H1 (cell line): ENCODE measurements at regions not wholly inside any gene's neighbourhood (a gene's known extent, or its start where the extent isn't known, plus 50 kb on each side); places are given as distances from the start of the nearest gene placed in this dataset.

ENCODE experiments used
- CTCF ChIA-PET: fragments of 300-600 bp; sonication (Branson Sonifier 250); formaldehyde crosslinking; loops from one replicate; lab custom pipeline; 2021; ENCODE audit not compliant: partially characterized antibody; lab: Charles Lee
- POLR2A ChIA-PET: fragments of 300-600 bp; sonication (Branson Sonifier 250); formaldehyde crosslinking; loops from one replicate; lab custom pipeline; 2021; ENCODE audit warnings: inconsistent platforms; ENCODE audit not compliant: partially characterized antibody; lab: Charles Lee
- DNase-seq, 2 experiments: peaks; one replicate each; pipeline versions ENCODE4 v3.0.0 to v3.0.0-alpha.2; 2010 to 2022; ENCODE audit warnings: low spot score in 2 of 2, low read depth in 1 of 2, mixed read lengths in 1 of 2
- FAIRE-seq: peaks from 2 replicates; lab custom pipeline; 2011; peaks lifted over from hg19 to GRCh38; lab: Jason Lieb, UNC
- H2AFZ ChIP-seq: 2 replicates; pipeline ENCODE4 v1.8.1; 2012; ENCODE audit warnings: low read length, inconsistent platforms
- H2AK5ac ChIP-seq: 2 replicates; pipeline ENCODE4 v1.6.1; 2013; ENCODE audit warnings: low read depth, low read length
- H2BK120ac ChIP-seq: replicated peaks from 2 replicates; pipeline ENCODE3; 2013; ENCODE audit warnings: low read depth, low read length, inconsistent platforms
- H2BK12ac ChIP-seq: 2 replicates; pipeline ENCODE4 v1.6.1; 2013; ENCODE audit warnings: low read depth, low read length
- H2BK15ac ChIP-seq: 2 replicates; pipeline ENCODE4 v1.6.1; 2013; ENCODE audit warnings: low read length
- H2BK20ac ChIP-seq: 2 replicates; pipeline ENCODE4 v1.6.1; 2013; ENCODE audit warnings: low read length
- H2BK5ac ChIP-seq: 2 replicates; pipeline ENCODE4 v1.6.1; 2013; ENCODE audit warnings: low read depth, low read length
- H3K14ac ChIP-seq: 2 replicates; pipeline ENCODE4 v1.6.1; 2013; ENCODE audit warnings: inconsistent platforms; ENCODE audit not compliant: insufficient read length
- H3K18ac ChIP-seq: 2 replicates; pipeline ENCODE4 v1.6.1; 2013; ENCODE audit warnings: low read length; ENCODE audit errors: extremely low read depth
- H3K23ac ChIP-seq: 2 replicates; pipeline ENCODE4 v1.6.1; 2013; ENCODE audit warnings: inconsistent platforms; ENCODE audit not compliant: insufficient read length
- H3K23me2 ChIP-seq: 2 replicates; pipeline ENCODE4 v1.6.1; 2013; ENCODE audit warnings: low read depth, low read length
- H3K27ac ChIP-seq: 2 replicates; pipeline ENCODE4 v1.6.1; 2011; ENCODE audit warnings: low read depth, low read length, inconsistent platforms
- H3K27me3 ChIP-seq, 4 experiments: replicated peaks in 1 of 4; 1 replicate in 1 of 4; 2 replicates in 3 of 4; pipeline versions ENCODE4 v1.6.1 to v1.8.1; 2011 to 2013; ENCODE audit warnings: low read length in 3 of 4, mild to moderate bottlenecking in 3 of 4, inconsistent platforms in 2 of 4, mixed read lengths in 2 of 4, moderate library complexity in 1 of 4; ENCODE audit not compliant: control insufficient read depth in 3 of 4, insufficient read depth in 3 of 4; ENCODE audit errors: extremely low read depth in 1 of 4
- H3K36me3 ChIP-seq, 4 experiments: 2 replicates each; pipeline versions ENCODE4 v1.6.1 to v1.8.1; 2011 to 2013; ENCODE audit warnings: mild to moderate bottlenecking in 4 of 4, low read length in 3 of 4, moderate library complexity in 2 of 4, control low read depth in 1 of 4, inconsistent platforms in 1 of 4; ENCODE audit not compliant: insufficient read depth in 4 of 4, control insufficient read depth in 2 of 4
- H3K4ac ChIP-seq: replicated peaks from 2 replicates; pipeline ENCODE3; 2013; ENCODE audit warnings: low read length, low read depth, mixed read lengths, inconsistent platforms; ENCODE audit not compliant: insufficient read length
- H3K4me1 ChIP-seq, 4 experiments: replicated peaks in 1 of 4; 1 replicate in 1 of 4; 2 replicates in 3 of 4; pipeline versions ENCODE4 v1.6.1 to v1.8.1; 2011 to 2013; ENCODE audit warnings: low read length in 3 of 4, inconsistent platforms in 2 of 4, mixed read lengths in 1 of 4; ENCODE audit not compliant: insufficient read depth in 4 of 4, control insufficient read depth in 3 of 4
- H3K4me2 ChIP-seq, 2 experiments: 2 replicates each; pipeline versions ENCODE4 v1.6.1 to v1.8.1; 2011 to 2013; ENCODE audit warnings: low read depth in 2 of 2, low read length in 2 of 2, control low read depth in 1 of 2, inconsistent platforms in 1 of 2, mild to moderate bottlenecking in 1 of 2; ENCODE audit not compliant: insufficient read depth in 1 of 2
- H3K4me3 ChIP-seq, 4 experiments: fragments of 200-600, 300-600 bp in 1 of 4; sonication (generic), shearing (Covaris generic), sonication (Bioruptor Twin) in 1 of 4; 2 replicates each; pipeline versions ENCODE4 v1.5.1 to v1.8.1; 2011 to 2016; ENCODE audit warnings: low read length in 4 of 4, low read depth in 3 of 4, control low read depth in 2 of 4, inconsistent platforms in 2 of 4, mild to moderate bottlenecking in 2 of 4, mixed read lengths in 1 of 4, moderate library complexity in 1 of 4; ENCODE audit not compliant: insufficient read depth in 2 of 4; ENCODE audit errors: extremely low read depth in 1 of 4
- H3K56ac ChIP-seq: replicated peaks from 2 replicates; pipeline ENCODE3; 2013; ENCODE audit warnings: low read depth, mild to moderate bottlenecking, mixed read lengths, low read length, inconsistent platforms; ENCODE audit not compliant: insufficient read length
- H3K79me1 ChIP-seq: 2 replicates; pipeline ENCODE4 v1.6.1; 2013; ENCODE audit warnings: low read depth, low read length, control low read depth
- H3K79me2 ChIP-seq, 2 experiments: 2 replicates each; pipeline versions ENCODE4 v1.6.1 to v1.8.1; 2012 to 2013; ENCODE audit warnings: low read length in 2 of 2, mild to moderate bottlenecking in 2 of 2, inconsistent platforms in 1 of 2; ENCODE audit not compliant: insufficient read depth in 2 of 2, control insufficient read depth in 1 of 2
- H3K9ac ChIP-seq, 4 experiments: replicated peaks in 1 of 4; 1 replicate in 1 of 4; 2 replicates in 3 of 4; pipeline versions ENCODE4 v1.6.1 to v1.8.1; 2011 to 2013; ENCODE audit warnings: low read depth in 3 of 4, low read length in 3 of 4, control low read depth in 2 of 4, mild to moderate bottlenecking in 2 of 4, moderate library complexity in 2 of 4, inconsistent platforms in 1 of 4; ENCODE audit errors: extremely low read depth in 1 of 4
- H3K9me3 ChIP-seq, 2 experiments: 2 replicates each; pipeline versions ENCODE4 v1.6.1 to v1.8.1; 2012 to 2013; ENCODE audit warnings: mild to moderate bottlenecking in 2 of 2, moderate library complexity in 2 of 2, control low read depth in 1 of 2, inconsistent platforms in 1 of 2, low read depth in 1 of 2, low read length in 1 of 2, mixed read lengths in 1 of 2; ENCODE audit not compliant: insufficient read depth in 2 of 2
- H4K20me1 ChIP-seq, 2 experiments: replicated peaks in 1 of 2; 2 replicates each; pipeline versions ENCODE3 to v1.8.1; 2011 to 2013; ENCODE audit warnings: inconsistent platforms in 2 of 2, low read length in 2 of 2, mild to moderate bottlenecking in 1 of 2; ENCODE audit not compliant: insufficient read depth in 2 of 2, control insufficient read depth in 1 of 2
- H4K5ac ChIP-seq: 2 replicates; pipeline ENCODE4 v1.6.1; 2013; ENCODE audit warnings: low read length, low read depth, mixed read lengths, inconsistent platforms; ENCODE audit not compliant: insufficient read length
- H4K8ac ChIP-seq: 2 replicates; pipeline ENCODE4 v1.8.0; 2013; ENCODE audit warnings: mild to moderate bottlenecking, moderate library complexity, low read length, inconsistent platforms; ENCODE audit not compliant: insufficient read depth; ENCODE audit errors: extremely low read depth
- H4K91ac ChIP-seq: replicated peaks from 2 replicates; pipeline ENCODE3; 2013; ENCODE audit warnings: low read length, mixed read lengths, inconsistent platforms; ENCODE audit not compliant: insufficient read length
- GTF2F1 ChIP-seq: IDR thresholded peaks from 2 replicates; pipeline ENCODE4 v1.6.1; 2012; ENCODE audit warnings: low read depth, low read length, improper control_type of control experiment, borderline replicate concordance
- NANOG ChIP-seq: IDR thresholded peaks from 2 replicates; pipeline ENCODE4 v1.6.1; 2011; ENCODE audit warnings: low read length, low read depth, mild to moderate bottlenecking, inconsistent platforms; ENCODE audit not compliant: insufficient read depth, poor library complexity, severe bottlenecking
- SIN3A ChIP-seq, 2 experiments: IDR thresholded peaks in 1 of 2; conservative IDR thresholded peaks in 1 of 2; 2 replicates each; pipeline ENCODE4 v1.6.1; 2011 to 2012; ENCODE audit warnings: low read length in 2 of 2, improper control_type of control experiment in 1 of 2, low read depth in 1 of 2, mild to moderate bottlenecking in 1 of 2

GRCh38 chr2:196258407-196258806 lies 87.0 kb upstream of the STK17B start:
- no peak overlapping the region for H2AK5ac ChIP-seq
- no peak overlapping the region for H2BK5ac ChIP-seq
- no peak overlapping the region for H3K27ac ChIP-seq
- no peak overlapping the region for H3K56ac ChIP-seq
- no peak overlapping the region for H3K4me2 ChIP-seq
- no peaks in the 10 kb centered on the region for H3K23me2 ChIP-seq
- H2BK12ac ChIP-seq = no peak overlapping the region
- no peak overlapping the region for H2AFZ ChIP-seq
- H3K79me1 ChIP-seq = no peaks in the 10 kb centered on the region
- CTCF ChIA-PET = interaction anchor here (0.7 to 4.1 kb wide), 3 partner anchors 18 to 180 kb away, joined by 3 to 13 read pairs (median 9); no protein-coding TSS in a partner anchor
- no peak overlapping the region for H3K4ac ChIP-seq
- H3K4me1 ChIP-seq = peaks cover 0 to 2% (median 0%) of the 10 kb centered on the region in 4 experiments; a peak in 1 of 7 replicates
- H3K9me3 ChIP-seq = no peaks in the 10 kb centered on the region
- no peaks in the 10 kb centered on the region for H3K36me3 ChIP-seq
- H2BK20ac ChIP-seq = no peak overlapping the region
- TF ChIP-seq SIN3A (conservative IDR thresholded peaks at IDR 0.05 in 1 of 2, IDR thresholded peaks at IDR 0.05 in 1 of 2; ENCODE audit: low read depth in 1 of 2, low read length in 2 of 2) (no peak), NANOG (no peak), GTF2F1 (no peak)
- TF ChIP-seq, all 59 proteins: peak for 0
- FAIRE-seq = no peak
- Histone ChIP-seq H4K91ac (no peak overlapping the region), H2BK15ac (no peak overlapping the region), H4K20me1 (no peaks in the 10 kb centered on the region), H3K23ac (no peak overlapping the region), H4K5ac (no peak overlapping the region), H3K14ac (no peak overlapping the region), H4K8ac (no peak overlapping the region), H3K9ac (no peak overlapping the region), H2BK120ac (no peak overlapping the region), H3K79me2 (no peaks in the 10 kb centered on the region), H3K4me3 (no peak overlapping the region), H3K27me3 (no peaks in the 10 kb centered on the region), H3K18ac (no peak overlapping the region)
- POLR2A ChIA-PET = no interaction called here
- no peak for DNase-seq
